Anterior cingulate cortex (tissue), 58 donors: ENCODE measurements at regions not wholly inside any gene's neighbourhood (a gene's known extent, or its start where the extent isn't known, plus 50 kb on each side); places are given as distances from the start of the nearest gene placed in this dataset.

Experiments
- DNase-seq, 58 donors: peaks; one replicate each; lab custom pipeline; 2025; lab: John Stamatoyannopoulos, UW

DNA sequence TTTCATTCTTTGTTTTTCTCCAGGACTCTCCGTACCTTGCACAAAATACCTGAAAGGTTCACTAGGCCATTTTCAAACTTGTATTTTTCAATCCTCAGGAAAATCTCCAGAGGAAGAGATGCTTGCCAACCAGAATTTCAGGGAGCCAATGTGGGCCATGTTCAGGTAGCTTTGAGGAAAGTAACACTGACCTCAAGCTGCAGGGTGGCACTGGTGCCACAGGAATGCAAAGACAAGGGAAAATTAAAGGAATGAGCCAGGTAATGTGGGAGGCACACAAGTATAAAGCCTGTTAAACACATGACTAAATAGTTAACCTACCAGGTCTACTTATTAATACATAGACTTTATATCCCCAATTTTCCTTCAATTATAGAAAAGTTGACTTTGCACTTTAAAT lies 51.9 kb upstream of the GAP43 start:
- no peak for DNase-seq
